NCI-H524 (cell line): ENCODE measurements at regions not wholly inside any gene's neighbourhood (a gene's known extent, or its start where the extent isn't known, plus 50 kb on each side); places are given as distances from the start of the nearest gene placed in this dataset.
A peak's percentile ranks its signal among the peaks of the same experiment; 100 is the strongest.

Experiments used
- DNase-seq, 2 experiments: peaks; one replicate each; lab custom pipeline; 2025; lab: John Stamatoyannopoulos, UW

DNA sequence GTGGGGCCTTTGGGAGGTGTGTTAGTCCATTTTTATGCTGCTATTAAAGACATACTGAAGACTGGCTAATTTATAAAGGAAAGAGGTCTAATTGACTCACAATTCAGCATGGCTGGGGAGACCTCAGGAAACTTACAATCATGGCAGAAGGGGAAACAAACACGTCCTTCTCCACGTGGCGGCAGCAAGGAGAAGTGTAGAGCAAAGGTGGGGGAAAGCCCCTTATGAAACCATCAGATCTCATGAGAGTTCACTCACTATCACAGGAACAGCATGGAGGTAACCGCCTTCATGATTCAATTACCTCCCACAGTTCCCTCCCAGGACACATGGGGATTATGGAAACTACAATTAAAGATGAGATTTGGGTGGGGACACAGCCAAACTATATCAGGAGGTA lies 187.1 kb upstream of the OSR1 start:
- DNase-seq: peak in 1 of 2 experiments; percentile 8

DNA sequence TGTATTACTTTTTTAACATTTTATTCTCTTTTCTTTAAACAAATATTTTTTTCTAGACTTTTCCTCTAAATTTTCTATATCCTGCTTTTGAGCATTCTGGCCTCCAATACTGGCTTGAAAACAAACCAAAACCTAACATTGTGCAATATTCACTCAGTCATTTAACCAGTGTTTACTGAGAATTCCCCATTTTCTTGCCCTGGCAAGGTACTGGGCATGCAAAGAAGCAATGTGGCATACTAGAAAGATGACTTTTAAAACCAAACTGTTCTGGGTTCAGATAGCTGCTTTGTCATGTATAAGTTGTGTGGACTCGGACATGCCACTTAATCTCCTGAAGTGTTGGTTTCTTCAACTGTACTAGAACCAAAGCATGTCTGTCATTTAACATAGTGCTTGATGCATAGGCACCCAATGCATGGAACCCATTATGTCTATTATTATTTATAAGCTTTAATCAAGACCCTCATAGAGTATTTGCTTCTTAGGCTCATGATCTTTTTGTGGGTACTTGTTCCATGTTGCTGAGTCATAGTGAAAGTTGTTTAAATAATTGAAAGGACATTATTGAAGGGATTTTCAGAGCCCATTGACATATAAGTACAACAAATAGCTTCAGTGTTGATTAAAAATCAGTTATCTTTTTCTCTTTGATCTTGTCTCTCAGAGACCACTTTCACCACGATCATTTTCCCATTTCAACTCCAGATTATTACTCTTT lies 185.4 kb upstream of the OSR1 start:
- no peak for DNase-seq

DNA sequence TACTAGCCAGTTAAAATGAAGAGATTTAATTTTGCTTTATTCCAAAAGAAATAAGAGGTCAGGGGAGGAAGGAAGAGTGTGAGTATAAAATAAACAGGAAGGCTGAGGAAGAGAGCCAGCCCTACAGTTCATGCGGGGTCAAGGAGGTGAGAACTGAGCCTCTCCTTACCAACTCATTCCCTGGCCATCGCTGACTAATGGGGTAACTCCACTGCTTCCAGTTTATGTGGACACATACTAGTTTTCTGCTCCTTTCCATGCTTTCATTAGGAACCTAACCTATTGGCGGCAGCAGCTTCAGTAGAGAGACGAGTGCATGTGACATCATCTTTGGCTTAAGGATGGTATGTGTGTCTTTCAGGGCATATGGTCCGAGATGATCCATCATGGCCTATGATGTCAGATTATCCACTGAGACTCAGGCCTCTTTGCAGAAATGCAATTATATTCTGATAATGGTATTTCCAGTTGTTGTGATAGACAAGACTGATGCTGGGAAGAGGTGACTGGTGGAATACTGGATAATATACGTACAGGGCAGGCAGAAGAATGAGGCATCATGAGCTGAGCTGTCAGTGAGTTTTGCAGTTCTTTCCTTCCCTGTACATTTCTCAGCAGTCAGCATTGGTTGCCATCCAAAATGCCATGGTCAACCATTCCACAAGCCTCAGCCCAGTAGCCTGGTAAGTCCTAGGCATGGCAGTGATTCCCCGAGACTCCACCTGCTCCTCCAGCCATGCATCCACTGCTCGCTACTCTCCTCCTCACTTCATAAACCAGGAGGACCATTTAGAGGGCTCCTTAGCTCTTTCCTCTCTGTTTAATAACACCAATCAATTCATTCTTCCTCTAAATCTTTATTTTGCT lies 184.6 kb upstream of the OSR1 start:
- DNase-seq: no peak

DNA sequence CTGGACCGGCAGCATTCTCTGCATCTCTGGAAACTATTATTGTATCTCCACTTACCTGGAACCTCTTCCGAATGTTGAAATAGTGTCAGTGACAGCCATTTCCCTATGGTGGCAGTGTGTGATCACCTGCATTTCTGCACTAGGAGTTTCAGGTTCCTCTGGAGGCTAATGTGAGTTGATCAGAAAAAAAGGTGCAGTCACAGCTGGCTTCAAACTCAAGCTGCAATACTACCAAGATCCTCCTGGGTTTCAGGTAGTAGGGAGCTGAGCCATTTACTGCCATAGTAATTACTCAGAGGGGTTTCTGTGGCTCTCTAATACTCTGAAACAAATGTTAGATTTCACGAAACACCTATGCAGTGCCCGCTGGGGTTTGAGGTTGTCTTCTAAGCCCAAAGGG lies 183.5 kb upstream of the OSR1 start:
- DNase-seq: no peak

DNA sequence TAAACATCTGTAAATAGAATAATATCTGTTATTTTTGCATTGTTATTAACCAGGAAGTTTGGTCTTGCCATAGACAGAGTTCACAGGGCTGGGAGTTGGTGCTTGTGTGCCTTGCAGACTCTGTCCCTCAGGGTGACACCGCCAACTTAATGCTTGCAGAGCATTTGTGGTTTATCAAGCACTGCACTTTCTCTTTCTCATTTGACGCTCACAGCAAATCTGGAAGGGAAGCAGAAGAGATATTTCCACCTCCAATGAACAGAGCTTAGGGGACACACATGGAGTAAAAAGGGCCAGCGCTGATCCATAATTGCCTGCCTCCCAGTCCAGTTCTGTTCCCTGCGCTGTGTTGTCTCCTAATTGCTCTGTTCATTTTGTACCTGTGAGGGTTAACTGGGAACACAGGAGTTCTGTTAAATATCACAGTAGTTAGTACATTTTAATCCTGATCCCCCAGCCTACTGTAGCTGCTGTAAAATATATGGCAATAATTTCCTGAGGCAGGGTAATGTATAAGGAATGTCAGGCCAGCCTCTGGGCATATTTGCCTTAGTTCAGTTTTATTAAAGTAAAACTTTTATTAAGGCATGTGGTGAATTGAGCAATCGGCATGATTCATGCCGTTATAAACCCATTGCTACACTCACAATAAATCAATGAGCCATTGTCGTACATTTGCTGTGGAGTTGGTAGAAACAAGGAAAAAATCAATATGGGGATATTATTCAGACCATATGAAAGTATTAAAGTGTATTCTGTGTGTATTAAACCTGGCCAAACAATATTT lies 182.5 kb upstream of the OSR1 start:
- no peak for DNase-seq

DNA sequence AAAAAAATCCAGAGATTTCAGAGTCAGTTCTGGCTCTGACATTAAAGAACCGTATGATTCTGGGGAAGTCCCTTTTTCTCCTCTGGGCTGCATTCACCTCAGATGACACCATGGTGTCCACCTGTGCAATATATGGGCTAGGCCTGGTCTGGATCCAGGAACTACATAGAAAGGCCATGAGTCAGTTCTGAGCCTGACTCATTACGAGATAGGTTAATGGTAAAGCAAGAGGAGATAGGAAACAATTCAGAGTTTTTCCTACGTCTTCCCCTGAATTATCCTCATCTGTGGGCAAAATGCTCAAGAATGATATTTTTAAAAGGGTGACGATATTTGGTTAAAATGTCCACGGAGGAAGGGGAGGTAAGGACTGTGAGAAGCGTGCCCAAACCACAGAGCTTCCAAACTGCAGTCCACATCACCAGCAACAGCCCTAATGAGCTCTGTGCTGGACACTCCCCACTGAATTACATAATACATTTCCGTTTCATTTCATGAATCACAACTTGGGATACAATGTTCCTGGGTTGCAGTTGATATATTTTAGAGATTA lies 180.1 kb upstream of the OSR1 start:
- DNase-seq: no peak

DNA sequence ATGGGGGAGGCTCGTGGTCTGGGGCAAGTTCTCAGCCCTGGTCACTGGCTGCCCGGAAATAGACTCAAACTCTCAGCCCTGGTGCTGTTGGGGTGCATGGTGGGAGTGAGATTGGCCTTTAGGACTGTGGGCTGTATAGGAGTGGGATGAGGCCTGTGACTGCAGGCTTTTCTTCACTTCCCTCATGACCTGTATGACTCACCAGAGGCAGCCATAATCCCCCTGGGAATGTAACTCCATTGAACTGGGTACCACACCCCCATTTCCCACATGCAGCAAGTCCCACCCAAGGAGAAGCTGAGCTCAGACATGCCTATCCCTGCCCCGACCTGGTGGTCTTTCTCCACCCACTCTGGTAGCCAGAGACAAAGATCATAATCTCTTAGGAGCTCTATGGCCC lies 177.7 kb upstream of the OSR1 start:
- no peak for DNase-seq

DNA sequence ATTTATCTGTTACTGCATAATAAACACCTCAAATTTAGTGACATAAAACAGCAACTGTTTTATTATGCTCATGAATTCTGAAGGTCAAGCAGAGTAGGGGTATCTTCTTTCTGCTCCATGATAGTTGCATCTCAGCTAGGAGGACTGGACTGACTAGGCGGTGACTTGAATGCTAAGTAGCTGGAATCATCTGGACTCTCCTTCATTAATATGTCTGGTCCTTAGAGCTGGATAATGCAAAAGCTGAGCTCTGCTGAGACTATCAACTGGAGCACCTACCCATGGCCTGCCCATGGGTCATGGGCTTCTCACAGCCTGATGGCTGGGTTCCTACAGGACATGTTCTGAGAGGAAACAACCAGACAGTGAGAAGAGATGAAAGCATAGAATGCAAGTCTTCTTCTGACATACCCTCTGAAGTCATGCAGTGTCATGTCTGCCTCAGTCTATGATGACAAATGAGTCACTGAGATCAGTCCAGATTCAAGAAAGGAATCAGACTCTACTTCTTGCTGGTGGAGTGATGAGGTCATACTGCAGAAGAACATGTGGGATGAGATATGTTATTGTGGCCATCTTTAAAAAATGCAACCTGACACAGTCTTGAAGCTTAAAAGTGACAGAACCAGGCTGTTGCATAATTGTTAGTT lies 174.2 kb upstream of the OSR1 start:
- no peak for DNase-seq

DNA sequence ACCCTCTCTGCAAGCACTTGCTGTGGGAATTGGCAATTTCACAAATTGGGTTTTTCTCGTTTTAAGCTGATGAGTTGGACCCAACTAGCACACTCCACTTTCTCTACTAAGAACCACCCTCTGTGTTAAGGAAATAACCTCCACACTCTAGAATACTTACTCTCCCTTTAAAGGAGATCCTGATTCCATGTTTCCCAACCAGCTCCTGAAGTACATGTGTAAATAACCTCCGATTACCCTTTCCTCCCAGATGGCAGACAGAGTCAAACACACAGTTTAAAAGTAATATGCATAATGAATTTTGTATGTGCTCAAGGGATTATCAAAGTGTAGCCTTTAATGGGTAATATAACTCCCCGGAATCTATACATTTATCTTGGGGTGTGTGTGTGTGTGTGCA lies 171.3 kb upstream of the OSR1 start:
- DNase-seq: peak in 1 of 2 experiments; percentile 53

DNA sequence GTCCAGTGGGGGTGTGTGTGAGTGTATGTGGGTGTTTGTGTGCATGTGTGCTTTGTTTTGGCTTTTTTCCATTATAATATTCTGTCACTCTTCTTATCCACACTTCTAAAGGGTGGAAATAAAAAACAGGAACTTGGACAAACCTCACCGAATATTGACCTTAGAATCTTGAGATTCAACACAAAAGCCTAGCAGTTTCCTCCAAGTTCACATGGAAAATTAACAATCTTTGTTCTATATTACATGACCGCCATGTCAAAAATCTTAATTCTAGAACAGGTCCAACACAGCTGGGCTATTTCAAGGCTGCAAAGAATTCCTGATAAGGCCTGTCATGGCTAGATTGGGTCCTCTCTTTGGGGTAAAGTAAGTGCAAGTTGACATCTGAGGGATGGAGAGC lies 169.3 kb upstream of the OSR1 start:
- no peak for DNase-seq

DNA sequence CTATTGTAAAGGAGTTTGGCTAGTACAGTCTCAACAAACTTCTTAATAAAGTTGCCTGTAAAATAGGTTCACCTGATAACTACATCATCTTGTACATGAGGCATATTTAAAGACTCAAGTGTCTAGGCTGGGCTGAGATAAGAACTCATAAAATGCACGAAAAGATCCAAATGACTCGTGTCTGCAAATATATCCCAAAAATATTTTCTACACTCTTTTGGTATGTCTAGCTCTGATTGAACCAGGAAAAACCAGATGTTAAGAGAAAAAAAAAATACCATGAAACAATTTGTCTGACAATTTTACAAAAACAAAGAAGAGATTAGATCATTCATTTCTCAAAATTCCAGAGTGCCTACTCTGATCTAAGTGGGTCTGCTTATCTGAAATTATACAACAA lies 166.9 kb upstream of the OSR1 start:
- DNase-seq: no peak

DNA sequence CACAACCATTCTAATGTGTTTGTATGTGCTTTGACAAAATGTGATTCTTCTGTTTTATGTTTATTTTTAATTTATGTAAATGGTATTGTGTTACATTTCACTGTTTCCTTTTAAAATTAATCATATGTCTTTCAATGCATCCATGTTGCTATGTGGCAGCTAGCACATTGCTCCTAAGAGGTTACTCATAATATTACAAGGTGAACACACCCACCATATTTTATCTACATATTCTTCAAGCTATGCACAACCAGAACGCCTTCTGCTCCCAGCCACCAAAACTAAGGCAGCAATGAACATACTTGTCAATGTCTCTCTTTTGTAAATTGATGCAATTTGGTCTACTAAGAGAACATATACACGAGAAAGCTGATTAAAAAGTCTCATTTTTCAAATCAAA lies 160.6 kb upstream of the OSR1 start:
- no peak for DNase-seq

DNA sequence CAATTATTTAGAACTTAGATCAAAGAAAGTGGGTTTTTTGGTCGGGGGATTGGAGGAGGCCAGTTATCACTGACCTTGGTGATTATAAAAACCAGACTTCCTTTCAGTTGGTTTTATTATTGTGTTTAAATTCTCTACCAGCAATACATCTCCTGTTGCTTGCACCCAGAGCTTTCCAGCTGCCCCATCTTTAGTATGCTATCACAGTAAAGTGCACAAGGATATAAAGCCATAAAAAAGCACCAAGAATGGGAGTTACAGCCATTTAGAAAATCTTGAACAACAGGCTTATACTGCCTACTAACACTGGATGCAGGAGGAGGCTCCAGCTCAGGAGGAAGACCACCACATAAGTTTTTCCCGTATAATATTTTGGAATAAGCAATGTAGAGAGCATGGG lies 148.7 kb upstream of the OSR1 start:
- DNase-seq: no peak

DNA sequence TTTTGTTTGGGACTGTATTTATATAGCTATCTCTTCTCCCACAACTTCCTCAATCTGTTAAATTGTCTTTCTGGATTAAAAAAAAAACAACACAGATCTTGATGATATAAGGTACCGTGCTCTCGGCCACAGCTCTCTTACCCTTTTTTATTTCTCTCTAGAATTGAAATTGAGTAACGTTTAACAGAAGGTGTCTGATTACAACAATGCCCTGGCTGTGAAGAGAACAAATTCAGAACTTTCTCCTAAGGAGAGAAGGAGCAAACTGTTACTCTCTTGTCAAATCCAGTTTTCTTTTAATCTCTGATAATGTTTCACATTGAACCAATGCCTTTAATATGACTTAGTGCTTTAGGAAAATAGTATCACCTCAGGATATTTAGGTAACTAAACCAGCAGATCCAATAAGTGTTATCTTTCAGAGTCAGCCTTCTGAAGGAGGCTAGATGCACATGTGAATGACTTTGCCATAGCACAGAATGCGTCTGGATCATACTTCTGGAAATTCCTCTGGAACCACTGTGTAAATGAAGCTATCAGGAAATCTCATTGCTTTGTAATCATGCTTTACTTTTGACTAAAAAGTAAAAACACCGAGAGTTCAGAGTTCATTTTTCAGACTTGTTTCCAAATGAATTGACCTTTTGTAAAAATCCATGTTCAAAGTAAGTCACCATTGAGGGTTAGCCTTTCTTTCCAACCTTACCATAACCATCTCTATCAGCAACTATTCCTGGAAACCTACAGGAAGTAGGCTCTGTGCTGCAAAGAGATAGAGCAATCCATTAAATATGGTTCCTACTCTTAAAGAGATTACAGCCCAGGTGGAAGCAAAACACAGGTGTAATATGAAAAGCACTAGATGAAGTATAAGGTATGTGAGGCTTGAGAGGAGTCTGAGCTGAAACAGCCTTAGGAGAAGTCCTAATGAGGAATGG lies 147.0 kb upstream of the OSR1 start:
- DNase-seq: no peak

DNA sequence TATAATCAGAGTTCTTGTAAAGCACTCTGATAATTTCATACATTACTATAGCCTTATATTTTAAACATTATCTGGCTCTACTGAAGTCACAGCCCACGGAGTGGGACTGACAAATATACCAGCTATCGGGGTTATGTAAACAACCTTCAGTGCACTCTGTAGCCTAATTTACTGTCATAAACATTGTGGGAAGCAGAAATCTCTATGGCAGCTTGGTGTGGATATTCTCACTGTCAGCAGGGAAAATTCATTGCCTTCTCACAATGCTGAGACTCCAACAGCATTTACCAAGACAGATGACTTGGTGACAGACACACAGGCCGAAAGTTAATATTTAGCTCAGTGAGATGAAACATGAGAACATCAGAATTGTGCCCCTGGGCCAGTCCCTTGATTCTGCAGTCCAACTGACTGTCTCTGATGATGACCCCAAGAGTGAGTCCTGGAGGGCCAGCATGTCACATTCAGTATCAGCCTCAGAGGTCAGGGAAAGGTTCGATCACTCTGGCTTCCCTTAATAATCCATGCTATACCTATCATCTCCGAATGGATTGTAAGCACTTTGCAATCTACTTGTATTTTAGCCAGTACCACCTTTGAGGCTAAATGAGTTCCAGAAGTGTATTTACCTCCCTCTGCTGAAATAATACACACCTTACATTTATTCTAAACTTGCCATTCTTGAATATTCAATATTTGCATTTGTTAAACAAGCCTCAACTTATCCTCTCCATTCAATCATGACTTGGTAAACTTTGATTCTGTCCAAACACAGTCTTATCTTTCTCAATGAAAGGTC lies 146.2 kb upstream of the OSR1 start:
- DNase-seq: no peak

DNA sequence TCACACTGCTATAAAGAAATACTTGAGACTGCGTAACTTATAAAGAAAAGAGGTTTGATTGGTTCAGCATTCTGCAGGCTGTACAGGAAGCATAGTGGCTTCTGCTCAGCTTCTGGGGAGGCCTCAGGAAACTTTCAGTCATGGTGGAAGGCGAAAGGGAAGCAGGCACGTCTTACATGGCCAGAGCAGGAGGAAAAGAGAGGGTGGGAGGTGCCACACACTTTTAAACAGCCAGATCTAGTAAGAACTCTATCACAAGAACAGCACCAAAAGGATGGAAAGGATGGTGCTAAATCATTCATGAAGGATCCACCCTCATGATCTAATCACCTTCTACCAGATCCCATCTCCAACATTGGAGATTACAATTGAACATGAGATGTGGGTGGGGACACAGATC lies 145.5 kb upstream of the OSR1 start:
- no peak for DNase-seq

DNA sequence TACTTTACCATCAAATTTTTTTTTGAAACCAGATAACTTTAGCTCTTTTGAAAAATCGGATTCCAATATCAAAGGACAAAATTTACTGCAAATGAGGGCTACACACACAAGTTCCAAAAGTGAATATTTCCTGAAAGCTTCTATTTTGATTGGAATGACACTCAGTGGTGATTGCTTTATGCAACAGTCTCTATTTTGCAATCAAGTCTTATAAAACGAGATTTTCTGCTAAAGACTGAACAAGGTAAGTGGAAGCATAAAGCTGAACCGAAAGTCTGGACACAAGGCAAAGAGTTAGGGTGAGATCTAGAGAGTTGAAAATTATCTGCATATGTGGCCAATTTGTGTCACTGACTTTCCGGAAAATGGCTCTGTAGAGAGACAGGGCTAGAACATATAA lies 145.0 kb upstream of the OSR1 start:
- no peak for DNase-seq

DNA sequence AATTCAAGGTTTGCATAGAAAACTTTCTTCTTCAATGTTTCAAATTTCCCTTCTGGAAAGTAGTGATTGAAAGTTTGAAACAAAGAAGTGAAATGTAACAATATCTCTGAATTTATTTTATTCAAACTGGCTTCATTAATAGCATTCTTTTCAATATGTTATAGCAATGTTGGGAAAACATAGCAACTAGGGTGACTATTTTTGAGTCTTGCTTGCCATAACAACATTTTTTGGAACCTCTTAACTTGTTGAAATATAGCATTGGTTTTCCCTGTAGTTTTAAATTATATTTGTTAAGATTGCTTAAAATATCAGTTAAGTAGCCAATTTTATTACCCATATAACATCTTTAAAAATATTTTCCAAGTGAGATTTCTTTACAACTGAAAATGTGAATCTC lies 141.7 kb upstream of the OSR1 start:
- DNase-seq: no peak

DNA sequence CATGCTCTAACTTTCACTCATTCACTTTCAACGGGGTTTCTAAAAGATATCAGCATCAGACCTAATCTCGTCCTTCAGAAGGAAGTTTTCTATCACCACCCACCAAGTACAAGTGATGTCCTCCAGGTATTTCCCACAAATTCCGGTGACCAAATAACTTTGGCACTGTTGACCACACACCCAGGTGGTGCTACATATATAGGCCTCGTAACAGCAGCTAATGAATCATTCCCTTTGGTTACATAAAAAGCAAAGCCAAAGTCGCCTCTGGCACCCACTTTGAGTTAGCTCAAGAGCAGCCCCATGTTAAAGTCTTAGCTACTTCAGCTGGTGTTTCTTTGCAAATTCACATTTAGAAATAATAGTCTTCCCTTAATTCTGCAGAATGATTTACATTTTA lies 138.2 kb upstream of the OSR1 start:
- no peak for DNase-seq

DNA sequence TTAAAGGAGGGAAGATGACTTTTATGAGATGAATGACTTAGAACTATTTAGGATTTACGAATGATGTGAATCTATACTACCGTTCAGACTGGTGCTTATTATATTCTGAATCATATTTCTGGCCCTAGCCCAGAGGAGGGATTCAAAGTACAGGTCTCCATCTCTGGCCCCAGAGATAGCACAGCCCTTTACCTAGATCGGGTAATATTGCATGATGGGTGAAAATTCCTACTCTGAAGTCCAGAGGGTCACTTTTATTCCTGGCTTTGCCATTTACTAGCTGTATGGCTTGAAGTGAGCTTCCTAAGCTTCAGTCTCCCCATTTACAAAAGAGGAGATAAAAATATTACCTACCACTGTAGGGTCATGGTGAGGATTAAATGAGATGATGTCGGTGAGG lies 135.8 kb upstream of the OSR1 start:
- DNase-seq: no peak
